Astrocyte of the cerebellum (primary cell): ENCODE measurements at regions not wholly inside any gene's neighbourhood (a gene's known extent, or its start where the extent isn't known, plus 50 kb on each side); places are given as distances from the start of the nearest gene placed in this dataset.
"Not testable (repeated sequence)": the region's sequence is repeated elsewhere in the genome, so short reads cannot be mapped to it uniquely, and the experiment has no call there.

ENCODE experiments used
- DNase-seq: peaks from one replicate; pipeline ENCODE4 v3.0.0-alpha.2; 2011; ENCODE audit warnings: low read depth
- H3K4me3 ChIP-seq: 2 replicates; pipeline ENCODE4 v1.5.1; 2011; ENCODE audit warnings: mild to moderate bottlenecking, low read depth, low read length, moderate library complexity
- CTCF ChIP-seq: IDR thresholded peaks from 2 replicates; pipeline ENCODE4 v1.5.1; 2012; ENCODE audit warnings: low read length, low read depth, moderate library complexity, mild to moderate bottlenecking; ENCODE audit errors: missing control alignments
- in situ Hi-C: cut with HindIII; loops from 2 replicates; pipeline ENCODE4 v1.10.0; 2017; ENCODE audit warnings: low sequenced_read_pairs

GRCh38 chr2:8378016-8378810 lies 303.6 kb upstream of the ID2 start:
- no peak for TF ChIP-seq CTCF
- in situ Hi-C loops: no loop called here
- DNase-seq: no peak
- H3K4me3 ChIP-seq: no peak overlapping the region

- no peak overlapping the region for H3K4me3 ChIP-seq
- TF ChIP-seq CTCF: no peak
- DNase-seq: no peak
- in situ Hi-C loops: no loop called here
Observed at GRCh38 chr2:8379128-8379527, 302.7 kb upstream of the ID2 start.

- in situ Hi-C loops: no loop called here
- H3K4me3 ChIP-seq: no peak overlapping the region
- no peak for DNase-seq
- no peak for TF ChIP-seq CTCF
Observed at GRCh38 chr2:8379549-8379948, 302.3 kb upstream of the ID2 start.

GRCh38 chr2:8380026-8380425 lies 301.8 kb upstream of the ID2 start:
- in situ Hi-C loops: no loop called here
- no peak for DNase-seq
- no peak for TF ChIP-seq CTCF
- no peak overlapping the region for H3K4me3 ChIP-seq

- TF ChIP-seq CTCF: no peak
- H3K4me3 ChIP-seq: no peak overlapping the region
- DNase-seq: no peak
- in situ Hi-C loops: no loop called here
Observed at GRCh38 chr2:8380566-8380965, 301.3 kb upstream of the ID2 start.

- no peak for TF ChIP-seq CTCF
- in situ Hi-C loops: no loop called here
- H3K4me3 ChIP-seq: no peak overlapping the region
- no peak for DNase-seq
Observed at GRCh38 chr2:8382485-8382884, 299.4 kb upstream of the ID2 start.

- in situ Hi-C loops, DNase-seq, H3K4me3 ChIP-seq: not testable (repeated sequence)
Observed at GRCh38 chr2:8386748-8387147, 295.1 kb upstream of the ID2 start.
